ENCODE measurements at regions not wholly inside any gene's neighbourhood (a gene's known extent, or its start where the extent isn't known, plus 50 kb on each side); places are given as distances from the start of the nearest gene placed in this dataset.

DNA sequence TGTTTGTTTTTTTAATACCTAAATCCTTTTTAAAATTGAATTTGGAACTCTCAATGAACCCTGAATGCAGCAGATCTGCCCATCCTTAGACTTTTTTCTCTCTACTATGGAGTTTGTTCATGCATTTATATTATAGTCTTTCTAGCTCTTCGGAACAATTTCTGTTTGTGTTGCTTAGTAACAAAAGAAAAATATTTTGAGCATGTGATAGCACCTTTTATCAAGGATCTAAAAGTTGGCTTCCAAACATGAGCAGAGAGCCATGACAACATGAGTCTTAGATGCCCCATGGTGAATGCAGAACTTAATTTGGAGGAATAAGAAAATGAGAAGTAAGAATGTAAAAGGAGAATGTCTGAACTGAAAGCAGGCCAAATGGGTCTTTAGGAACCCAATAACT, 133.7 kb downstream of the EDN1 start:
- no peak overlapping the region for H2AFZ ChIP-seq (ENCODE audit: low read depth, low read length)
- H3K27me3 ChIP-seq (ENCODE audit: low read depth, low read length) = no peaks in the 10 kb centered on the region
- H4K20me1 ChIP-seq (ENCODE audit: insufficient read depth, low read length) = no peaks in the 10 kb centered on the region
- H3K36me3 ChIP-seq (replicated peaks; ENCODE audit: low read depth, low read length) = no peaks in the 10 kb centered on the region
- no peaks in the 10 kb centered on the region for H3K9me3 ChIP-seq (ENCODE audit: insufficient read depth, low read length)
- H3K9ac ChIP-seq (ENCODE audit: low read length) = no peak overlapping the region
- H3K4me3 ChIP-seq (ENCODE audit: low read length) = no peak overlapping the region
- H3K4me2 ChIP-seq (ENCODE audit: low read length) = no peak overlapping the region
- H3K27ac ChIP-seq (ENCODE audit: low read length) = no peak overlapping the region
- H3K4me1 ChIP-seq (ENCODE audit: low read length) = no peaks in the 10 kb centered on the region
- TF ChIP-seq EZH2phosphoT487 (IDR thresholded peaks at IDR 0.05; ENCODE audit: low read depth) = no peak
- no peak for TF ChIP-seq CTCF (IDR thresholded peaks at IDR 0.05; ENCODE audit: low read depth, low read length)
- no peaks in the 10 kb centered on the region for H3K79me2 ChIP-seq (ENCODE audit: low read length)

DNA sequence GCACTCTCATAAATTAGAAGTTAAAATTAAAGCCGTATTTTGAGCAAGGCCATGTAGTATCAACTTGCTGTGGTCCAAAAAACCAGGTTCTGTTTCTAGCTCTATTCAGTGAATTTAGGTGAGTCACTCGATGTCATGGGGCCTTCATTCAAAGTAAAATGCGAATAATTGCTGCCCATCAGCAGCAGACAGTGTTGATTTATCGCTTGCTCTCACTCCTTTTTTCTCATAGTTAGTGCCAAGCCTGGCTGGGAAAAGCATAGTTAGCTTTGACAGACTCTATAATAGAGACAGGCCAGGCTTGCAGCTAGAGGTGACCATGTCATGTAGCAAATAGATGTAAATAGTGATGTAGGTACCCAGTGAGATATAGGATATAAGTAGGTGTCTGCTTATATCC, 136.0 kb downstream of the EDN1 start:
- H3K4me3 ChIP-seq (ENCODE audit: low read length) = no peak overlapping the region
- H2AFZ ChIP-seq (ENCODE audit: low read depth, low read length) = no peak overlapping the region
- no peak overlapping the region for H3K9ac ChIP-seq (ENCODE audit: low read length)
- H4K20me1 ChIP-seq (ENCODE audit: insufficient read depth, low read length) = no peaks in the 10 kb centered on the region
- H3K36me3 ChIP-seq (replicated peaks; ENCODE audit: low read depth, low read length) = no peaks in the 10 kb centered on the region
- no peaks in the 10 kb centered on the region for H3K4me1 ChIP-seq (ENCODE audit: low read length)
- TF ChIP-seq EZH2phosphoT487 (IDR thresholded peaks at IDR 0.05; ENCODE audit: low read depth) (no peak), CTCF (IDR thresholded peaks at IDR 0.05; ENCODE audit: low read depth, low read length) (no peak)
- no peaks in the 10 kb centered on the region for H3K9me3 ChIP-seq (ENCODE audit: insufficient read depth, low read length)
- H3K27me3 ChIP-seq (ENCODE audit: low read depth, low read length) = no peaks in the 10 kb centered on the region
- H3K4me2 ChIP-seq (ENCODE audit: low read length) = no peak overlapping the region
- H3K27ac ChIP-seq (ENCODE audit: low read length) = no peak overlapping the region
- H3K79me2 ChIP-seq (ENCODE audit: low read length) = no peaks in the 10 kb centered on the region

GRCh38 chr6:12431023-12431422, 140.9 kb downstream of the EDN1 start:
- no peak for TF ChIP-seq EZH2phosphoT487 (IDR thresholded peaks at IDR 0.05; ENCODE audit: low read depth)
- TF ChIP-seq CTCF (IDR thresholded peaks at IDR 0.05; ENCODE audit: low read depth, low read length) = no peak
- Histone ChIP-seq H3K4me2 (ENCODE audit: low read length) (no peak overlapping the region), H3K9ac (ENCODE audit: low read length) (no peak overlapping the region), H4K20me1 (ENCODE audit: insufficient read depth, low read length) (no peaks in the 10 kb centered on the region), H3K27me3 (ENCODE audit: low read depth, low read length) (no peaks in the 10 kb centered on the region), H3K27ac (ENCODE audit: low read length) (no peak overlapping the region), H3K79me2 (ENCODE audit: low read length) (no peaks in the 10 kb centered on the region), H2AFZ (ENCODE audit: low read depth, low read length) (no peak overlapping the region), H3K4me1 (ENCODE audit: low read length) (no peaks in the 10 kb centered on the region), H3K9me3 (ENCODE audit: insufficient read depth, low read length) (no peaks in the 10 kb centered on the region), H3K4me3 (ENCODE audit: low read length) (no peak overlapping the region), H3K36me3 (replicated peaks; ENCODE audit: low read depth, low read length) (no peaks in the 10 kb centered on the region)

DNA sequence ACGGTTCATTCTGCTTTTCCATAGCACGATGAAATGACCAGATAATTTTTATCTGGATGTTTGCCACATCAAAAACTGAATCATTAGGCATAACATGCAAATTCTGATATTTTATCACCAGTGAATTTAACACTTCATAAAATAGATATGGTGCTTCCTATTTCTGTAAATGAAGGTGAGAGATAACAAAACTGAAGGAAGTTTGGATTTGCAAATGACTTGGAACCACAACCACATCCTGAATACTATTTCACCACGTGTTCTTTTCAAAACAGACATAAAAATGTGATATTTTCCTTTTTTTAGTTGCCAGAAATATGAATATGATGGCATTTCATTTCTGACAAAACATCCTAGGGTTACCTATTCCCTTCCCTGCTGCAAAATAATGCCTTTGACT, 146.1 kb downstream of the EDN1 start:
- Histone ChIP-seq H3K36me3 (replicated peaks; ENCODE audit: low read depth, low read length) (no peaks in the 10 kb centered on the region), H4K20me1 (ENCODE audit: insufficient read depth, low read length) (no peaks in the 10 kb centered on the region), H3K9ac (ENCODE audit: low read length) (no peak overlapping the region), H3K4me2 (ENCODE audit: low read length) (no peak overlapping the region), H3K4me3 (ENCODE audit: low read length) (no peak overlapping the region), H3K9me3 (ENCODE audit: insufficient read depth, low read length) (no peaks in the 10 kb centered on the region), H3K27me3 (ENCODE audit: low read depth, low read length) (no peaks in the 10 kb centered on the region), H3K79me2 (ENCODE audit: low read length) (no peaks in the 10 kb centered on the region), H2AFZ (ENCODE audit: low read depth, low read length) (no peak overlapping the region), H3K4me1 (ENCODE audit: low read length) (no peaks in the 10 kb centered on the region), H3K27ac (ENCODE audit: low read length) (no peak overlapping the region)
- TF ChIP-seq CTCF (IDR thresholded peaks at IDR 0.05; ENCODE audit: low read depth, low read length) (no peak), EZH2phosphoT487 (IDR thresholded peaks at IDR 0.05; ENCODE audit: low read depth) (no peak)
